ENCODE measurements at regions not wholly inside any gene's neighbourhood (a gene's known extent, or its start where the extent isn't known, plus 50 kb on each side); places are given as distances from the start of the nearest gene placed in this dataset.
"Not testable (repeated sequence)": the region's sequence is repeated elsewhere in the genome, so short reads cannot be mapped to it uniquely, and the experiment has no call there.

GRCh38 chr6:62889240-62889639, 322.0 kb upstream of the FKBP1C start:
- DNase-seq (ENCODE audit: low spot score), result no peak

GRCh38 chr6:62891065-62891647, 320.1 kb upstream of the FKBP1C start:
- no peak for DNase-seq (ENCODE audit: low spot score)

- DNase-seq (ENCODE audit: low spot score), result no peak
Observed at GRCh38 chr6:62894114-62894513, 317.2 kb upstream of the FKBP1C start.

- no peak for DNase-seq (ENCODE audit: low spot score)
Observed at GRCh38 chr6:62903266-62903665, 308.0 kb upstream of the FKBP1C start.

- no peak for DNase-seq (ENCODE audit: low spot score)
Observed at GRCh38 chr6:62904687-62905086, 306.6 kb upstream of the FKBP1C start.

- no peak for DNase-seq (ENCODE audit: low spot score)
Observed at GRCh38 chr6:62914530-62914929, 296.7 kb upstream of the FKBP1C start.

GRCh38 chr6:62923728-62924127, 287.5 kb upstream of the FKBP1C start:
- DNase-seq (ENCODE audit: low spot score), result no peak

GRCh38 chr6:62940848-62941247, 270.4 kb upstream of the FKBP1C start:
- DNase-seq (ENCODE audit: low spot score), result no peak

GRCh38 chr6:62942000-62942399, 269.3 kb upstream of the FKBP1C start:
- DNase-seq (ENCODE audit: low spot score), result no peak

- DNase-seq (ENCODE audit: low spot score), result no peak
Observed at GRCh38 chr6:62968834-62969233, 242.4 kb upstream of the FKBP1C start.

- DNase-seq (ENCODE audit: low spot score), result no peak
Observed at GRCh38 chr6:62971976-62972658, 239.2 kb upstream of the FKBP1C start.

GRCh38 chr6:62974452-62974851, 236.8 kb upstream of the FKBP1C start:
- no peak for DNase-seq (ENCODE audit: low spot score)

GRCh38 chr6:62976566-62976965, 234.7 kb upstream of the FKBP1C start:
- no peak for DNase-seq (ENCODE audit: low spot score)

- no peak for DNase-seq (ENCODE audit: low spot score)
Observed at GRCh38 chr6:62978920-62979319, 232.3 kb upstream of the FKBP1C start.

GRCh38 chr6:62980093-62980492, 231.2 kb upstream of the FKBP1C start:
- no peak for DNase-seq (ENCODE audit: low spot score)

GRCh38 chr6:62980724-62981123, 230.5 kb upstream of the FKBP1C start:
- no peak for DNase-seq (ENCODE audit: low spot score)

GRCh38 chr6:62982951-62983350, 228.3 kb upstream of the FKBP1C start:
- no peak for DNase-seq (ENCODE audit: low spot score)

GRCh38 chr6:62991696-62992095, 219.6 kb upstream of the FKBP1C start:
- not testable (repeated sequence) for DNase-seq (ENCODE audit: low spot score)

- no peak for DNase-seq (ENCODE audit: low spot score)
Observed at GRCh38 chr6:62993951-62994350, 217.3 kb upstream of the FKBP1C start.

- DNase-seq (ENCODE audit: low spot score), result no peak
Observed at GRCh38 chr6:62998022-62998421, 213.2 kb upstream of the FKBP1C start.

- DNase-seq (ENCODE audit: low spot score), result peak; percentile 3
Observed at GRCh38 chr6:62999242-62999641, 212.0 kb upstream of the FKBP1C start.

GRCh38 chr6:62999796-63000195, 211.5 kb upstream of the FKBP1C start:
- peak; percentile 4 for DNase-seq (ENCODE audit: low spot score)

GRCh38 chr6:63006018-63006417, 205.3 kb upstream of the FKBP1C start:
- DNase-seq (ENCODE audit: low spot score), result not testable (repeated sequence)

GRCh38 chr6:63010962-63011361, 200.3 kb upstream of the FKBP1C start:
- DNase-seq (ENCODE audit: low spot score), result not testable (repeated sequence)

All from umbilical cord (tissue), 1 donor.